ENCODE measurements at regions not wholly inside any gene's neighbourhood (a gene's known extent, or its start where the extent isn't known, plus 50 kb on each side); places are given as distances from the start of the nearest gene placed in this dataset.

DNA sequence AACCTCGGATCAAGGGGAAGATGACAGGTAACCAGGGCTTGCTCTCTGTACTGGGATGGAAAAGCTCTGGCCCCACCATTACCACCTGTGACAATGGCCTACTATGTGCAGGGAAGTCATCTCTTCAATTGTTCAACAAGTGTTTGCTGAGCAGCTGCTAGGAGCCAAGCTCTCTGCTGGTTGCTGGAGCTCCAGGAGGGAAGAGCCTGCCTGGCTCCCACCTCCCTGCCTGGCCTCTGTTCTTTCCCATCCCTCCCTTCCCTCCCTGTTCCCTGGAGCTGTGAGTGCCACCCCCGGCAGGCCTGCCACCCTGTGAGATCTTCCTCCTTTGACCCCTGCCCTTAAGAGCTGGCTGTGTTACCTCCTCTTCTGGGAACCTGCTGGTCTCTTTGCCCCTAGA is 59.7 kb upstream of the IER5L start:
- TF ChIP-seq, protein P1, sequence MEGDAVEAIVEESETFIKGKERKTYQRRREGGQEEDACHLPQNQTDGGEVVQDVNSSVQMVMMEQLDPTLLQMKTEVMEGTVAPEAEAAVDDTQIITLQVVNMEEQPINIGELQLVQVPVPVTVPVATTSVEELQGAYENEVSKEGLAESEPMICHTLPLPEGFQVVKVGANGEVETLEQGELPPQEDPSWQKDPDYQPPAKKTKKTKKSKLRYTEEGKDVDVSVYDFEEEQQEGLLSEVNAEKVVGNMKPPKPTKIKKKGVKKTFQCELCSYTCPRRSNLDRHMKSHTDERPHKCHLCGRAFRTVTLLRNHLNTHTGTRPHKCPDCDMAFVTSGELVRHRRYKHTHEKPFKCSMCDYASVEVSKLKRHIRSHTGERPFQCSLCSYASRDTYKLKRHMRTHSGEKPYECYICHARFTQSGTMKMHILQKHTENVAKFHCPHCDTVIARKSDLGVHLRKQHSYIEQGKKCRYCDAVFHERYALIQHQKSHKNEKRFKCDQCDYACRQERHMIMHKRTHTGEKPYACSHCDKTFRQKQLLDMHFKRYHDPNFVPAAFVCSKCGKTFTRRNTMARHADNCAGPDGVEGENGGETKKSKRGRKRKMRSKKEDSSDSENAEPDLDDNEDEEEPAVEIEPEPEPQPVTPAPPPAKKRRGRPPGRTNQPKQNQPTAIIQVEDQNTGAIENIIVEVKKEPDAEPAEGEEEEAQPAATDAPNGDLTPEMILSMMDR (IDR thresholded peaks at IDR 0.05; ENCODE audit: borderline replicate concordance, insufficient read depth, low read depth, low read length): no peak
- H3K4me3 ChIP-seq (ENCODE audit: low read depth, low read length): no peak overlapping the region

DNA sequence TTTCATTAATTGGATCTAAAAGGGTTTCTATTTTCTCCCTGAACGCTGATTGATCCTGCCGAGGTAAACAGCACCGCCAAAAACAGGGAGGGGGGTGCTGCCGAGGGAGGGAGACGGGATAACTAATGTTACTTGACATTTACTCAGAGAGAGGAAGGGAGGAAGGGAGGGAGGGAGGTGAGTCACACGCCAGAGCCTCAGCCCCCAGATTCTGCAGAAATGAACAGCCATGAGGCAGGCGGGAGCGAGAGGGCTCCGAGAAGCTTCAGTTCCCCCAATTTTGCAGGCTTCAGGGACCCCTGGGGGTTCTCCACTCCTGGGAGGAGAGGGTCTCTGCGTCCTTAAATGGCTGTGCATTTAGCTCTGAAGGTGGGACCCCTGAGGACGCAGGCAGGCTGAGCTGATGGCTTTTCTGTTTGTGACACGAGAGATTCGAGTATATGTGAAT is 59.1 kb upstream of the IER5L start:
- TF ChIP-seq, protein P1 (IDR thresholded peaks at IDR 0.05; ENCODE audit: borderline replicate concordance, insufficient read depth, low read depth, low read length): no peak
- H3K4me3 ChIP-seq (ENCODE audit: low read depth, low read length): no peak overlapping the region

DNA sequence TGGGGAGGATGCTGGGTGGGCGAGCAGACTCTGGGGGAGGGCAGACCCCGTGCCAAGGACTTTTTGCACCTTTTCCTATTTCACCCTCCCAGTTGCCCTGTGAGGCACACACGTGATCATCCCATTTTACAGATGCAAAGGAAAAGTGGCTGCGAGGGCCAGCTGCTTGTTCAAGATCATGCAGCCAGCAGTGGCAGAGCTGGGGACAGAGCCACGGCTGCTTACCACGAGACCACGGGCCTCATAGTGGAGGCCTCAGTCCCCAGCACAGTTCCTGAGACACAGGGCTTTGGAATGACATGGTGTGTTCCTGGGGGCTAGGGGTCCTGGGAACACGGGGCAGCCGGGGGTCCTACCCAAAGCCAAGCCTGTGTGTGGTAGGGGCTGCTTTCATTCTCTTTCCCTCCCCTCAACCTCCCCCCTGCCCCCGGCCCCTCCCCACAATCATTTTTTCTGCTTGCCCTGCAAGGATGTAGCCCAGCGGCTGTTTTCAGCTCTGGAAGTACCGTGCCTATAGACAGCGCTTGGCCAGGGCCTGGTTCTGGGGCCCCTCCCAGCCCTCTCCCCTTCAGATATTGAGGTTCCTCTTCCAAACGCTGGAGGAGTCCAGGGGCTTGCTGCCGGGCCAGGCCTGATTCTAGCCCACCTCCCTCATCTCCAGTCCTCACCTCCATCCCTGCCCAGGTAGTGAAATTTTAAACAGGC is 58.5 kb upstream of the IER5L start:
- H3K4me3 ChIP-seq (ENCODE audit: low read depth, low read length): no peak overlapping the region
- TF ChIP-seq, protein P1 (IDR thresholded peaks at IDR 0.05; ENCODE audit: borderline replicate concordance, insufficient read depth, low read depth, low read length): no peak

DNA sequence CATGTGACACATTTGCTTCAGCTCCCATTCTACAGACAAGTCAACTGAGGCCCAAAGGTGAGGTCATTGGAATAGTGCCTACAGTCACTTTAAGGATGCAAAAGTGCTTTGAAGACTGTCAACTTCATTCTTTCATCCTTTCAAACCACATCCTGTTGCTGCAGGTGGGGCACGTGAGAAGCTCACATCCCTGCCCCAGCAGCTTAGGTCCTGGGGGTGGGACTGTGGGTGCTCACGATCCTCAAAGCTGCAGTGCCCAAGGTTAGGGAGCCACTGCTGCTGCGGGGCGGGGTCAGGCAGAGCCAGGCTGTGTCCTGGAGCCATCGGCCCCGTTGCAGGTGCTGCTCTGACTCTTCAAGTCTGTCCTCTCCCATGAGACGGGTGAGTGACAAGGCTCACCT is 57.9 kb upstream of the IER5L start:
- H3K4me3 ChIP-seq (ENCODE audit: low read depth, low read length): no peak overlapping the region
- TF ChIP-seq, protein P1 (IDR thresholded peaks at IDR 0.05; ENCODE audit: borderline replicate concordance, insufficient read depth, low read depth, low read length): no peak

DNA sequence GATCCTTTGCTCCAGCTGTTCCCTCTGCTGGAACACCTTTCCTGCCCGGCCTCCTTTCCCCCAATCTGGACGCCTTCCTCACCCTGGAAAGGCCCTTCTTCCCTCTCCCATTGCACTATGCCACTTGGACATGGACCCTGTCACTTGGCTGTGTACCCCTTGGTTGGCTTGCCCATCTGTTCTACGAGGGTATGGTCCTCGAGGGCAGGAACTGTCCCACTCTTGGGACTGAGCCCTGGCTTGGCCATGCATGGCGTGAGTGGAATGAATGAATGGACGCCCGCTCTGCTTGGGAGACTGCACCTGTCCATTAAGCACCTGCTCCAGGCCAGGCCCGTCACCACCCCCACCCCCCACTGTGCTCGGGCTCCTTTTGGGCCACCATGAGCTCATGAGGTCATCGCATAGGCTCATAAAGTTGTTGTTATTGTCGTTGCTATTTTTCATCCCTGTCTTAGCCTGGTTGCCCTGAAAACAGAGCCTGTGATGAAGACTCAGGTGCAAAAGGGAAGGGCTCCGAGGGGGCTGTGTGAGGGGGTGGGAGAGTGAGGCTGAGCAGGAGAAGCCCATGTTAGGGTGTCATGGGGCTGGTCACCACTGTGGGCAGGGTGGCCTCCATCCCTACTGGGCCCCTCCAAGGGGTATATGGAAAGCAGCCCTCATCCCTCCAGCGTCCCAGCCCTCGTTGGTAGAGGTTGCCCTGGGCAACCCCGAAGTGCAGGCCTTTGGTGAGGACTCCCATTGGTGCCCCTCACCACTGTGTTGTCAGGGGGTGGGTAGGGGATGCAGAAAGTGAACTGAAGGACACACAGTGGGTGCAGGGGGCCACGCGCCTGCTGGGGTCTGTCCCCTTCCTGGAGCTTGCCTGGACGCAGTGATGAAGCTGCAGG is 57.2 kb upstream of the IER5L start:
- TF ChIP-seq, protein P1 (IDR thresholded peaks at IDR 0.05; ENCODE audit: borderline replicate concordance, insufficient read depth, low read depth, low read length): no peak
- no peak overlapping the region for H3K4me3 ChIP-seq (ENCODE audit: low read depth, low read length)

DNA sequence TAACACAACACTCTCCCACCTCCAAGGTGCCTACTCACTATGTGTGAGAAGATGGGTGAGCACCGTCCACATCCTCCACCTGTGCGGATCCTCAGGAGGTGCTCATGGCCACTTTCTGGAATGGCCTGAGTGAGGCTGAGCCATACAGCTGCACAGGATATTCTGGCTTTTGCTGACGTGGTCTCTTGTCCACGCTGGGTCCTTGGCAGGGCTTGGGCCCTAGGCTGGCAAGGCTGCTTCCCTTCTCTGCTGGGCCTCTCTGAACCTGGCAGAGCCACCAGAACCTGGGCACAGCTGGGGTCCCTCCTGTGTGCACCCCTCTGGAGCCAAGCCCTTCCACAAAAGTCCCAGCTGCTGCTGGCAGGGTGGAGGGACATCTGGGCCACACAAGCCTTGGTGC is 56.4 kb upstream of the IER5L start:
- TF ChIP-seq, protein P1 (IDR thresholded peaks at IDR 0.05; ENCODE audit: borderline replicate concordance, insufficient read depth, low read depth, low read length): no peak
- H3K4me3 ChIP-seq (ENCODE audit: low read depth, low read length): no peak overlapping the region
